ENCODE measurements at regions not wholly inside any gene's neighbourhood (a gene's known extent, or its start where the extent isn't known, plus 50 kb on each side); places are given as distances from the start of the nearest gene placed in this dataset.

GRCh38 chr11:95524314-95525036 lies 265.1 kb downstream of the FAM76B start:
- TF ChIP-seq FOS (IDR thresholded peaks at IDR 0.05; ENCODE audit: borderline replicate concordance, insufficient read depth, low read length) = no peak
- no peak for TF ChIP-seq CTCF (IDR thresholded peaks at IDR 0.05; ENCODE audit: extremely low read depth in 1 of 2, insufficient read depth in 1 of 2, low read depth in 1 of 2, low read length in 2 of 2)
- TF ChIP-seq GATA2 (IDR thresholded peaks at IDR 0.05; ENCODE audit: insufficient read depth, insufficient read length, low read depth, low read length) = no peak
- TF ChIP-seq POLR2A (IDR thresholded peaks at IDR 0.05; ENCODE audit: low read depth, low read length) = no peak
- TF ChIP-seq, protein P1, sequence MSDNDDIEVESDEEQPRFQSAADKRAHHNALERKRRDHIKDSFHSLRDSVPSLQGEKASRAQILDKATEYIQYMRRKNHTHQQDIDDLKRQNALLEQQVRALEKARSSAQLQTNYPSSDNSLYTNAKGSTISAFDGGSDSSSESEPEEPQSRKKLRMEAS (IDR thresholded peaks at IDR 0.05; ENCODE audit: insufficient read depth, insufficient read length) = no peak
- no peak for TF ChIP-seq EZH2 (IDR thresholded peaks at IDR 0.05; ENCODE audit: borderline replicate concordance, low read depth, low read length, severe bottlenecking)
- no peak for TF ChIP-seq POLR2AphosphoS5 (IDR thresholded peaks at IDR 0.05; ENCODE audit: insufficient read depth, low read depth, low read length)
- TF ChIP-seq MYC (IDR thresholded peaks at IDR 0.05; ENCODE audit: low read depth, low read length) = no peak

Data from endothelial cell of umbilical vein (primary cell).